ENCODE measurements at regions not wholly inside any gene's neighbourhood (a gene's known extent, or its start where the extent isn't known, plus 50 kb on each side); places are given as distances from the start of the nearest gene placed in this dataset.

- DNase-seq (ENCODE audit: low spot score): peak; percentile 66
Observed at GRCh38 chr7:106166651-106167342, 54.7 kb upstream of the SYPL1 start.

- no peak for DNase-seq (ENCODE audit: low spot score)
Observed at GRCh38 chr7:106165337-106165736, 53.2 kb upstream of the SYPL1 start.

GRCh38 chr7:106163257-106163656 is 51.1 kb upstream of the SYPL1 start:
- DNase-seq (ENCODE audit: low spot score): no peak
